Stomach (tissue), 8 donors: ENCODE measurements at regions not wholly inside any gene's neighbourhood (a gene's known extent, or its start where the extent isn't known, plus 50 kb on each side); places are given as distances from the start of the nearest gene placed in this dataset.

Source experiments
- DNase-seq, 2 donors: peaks; one replicate each; pipeline versions ENCODE4 v3.0.0 to v3.0.0-alpha.2; 2013 to 2019
- H3K27ac ChIP-seq, 5 donors: fragments of 200-600 bp in 4 of 5; sonication (generic) in 4 of 5; one replicate each; pipeline ENCODE4 v1.5.1; 2013 to 2019; ENCODE audit warnings: mild to moderate bottlenecking in 1 of 5, moderate library complexity in 1 of 5
- H3K27me3 ChIP-seq, 3 donors: fragments of 200-600 bp; sonication (generic); one replicate each; pipeline ENCODE4 v1.5.1; 2017 to 2019; ENCODE audit warnings: mixed run types in 1 of 3
- H3K36me3 ChIP-seq, 4 donors: fragments of 200-600 bp; sonication (generic); 1 replicate in 3 of 4; 2 replicates in 1 of 4; pipeline ENCODE4 v1.5.1; 2016 to 2019
- H3K4me1 ChIP-seq, 4 donors: fragments of 200-600 bp; sonication (generic); one replicate each; pipeline ENCODE4 v1.5.1; 2016 to 2019
- H3K4me3 ChIP-seq, 4 donors: fragments of 200-600 bp; sonication (generic) in 3 of 4; one replicate each; pipeline ENCODE4 v1.5.1; 2016 to 2019; ENCODE audit warnings: mild to moderate bottlenecking in 1 of 4
- H3K9me3 ChIP-seq, 4 donors: fragments of 200-600 bp; sonication (generic); one replicate each; pipeline ENCODE4 v1.5.1; 2016 to 2019
- EP300 ChIP-seq: sonication (generic); formaldehyde crosslinking; IDR thresholded peaks from one replicate; pipeline ENCODE4 v1.6.1; 2017; ENCODE audit warnings: antibody characterized with exemption
- POLR2A ChIP-seq, 4 donors: fragments of 450-650 bp; IDR thresholded peaks; one replicate each; pipeline ENCODE4 v1.6.1; 2016; ENCODE audit warnings: antibody characterized with exemption in 4 of 4, control low read depth in 2 of 4, mild to moderate bottlenecking in 1 of 4, moderate library complexity in 1 of 4
- POLR2AphosphoS5 ChIP-seq, 3 donors: sonication (generic); formaldehyde crosslinking; IDR thresholded peaks; one replicate each; pipeline ENCODE4 v1.6.1; 2016; ENCODE audit warnings: antibody characterized with exemption in 3 of 3
- WGBS, 5 donors: extraction: QIAGEN DNeasy Blood & Tissue Kit in 3 of 5; methylation state at CpG; one replicate each; pipeline versions ENCODE4 v1.1.5 to v1.1.7; 2013 to 2018; 5-methylcytosine and 5-hydroxymethylcytosine counted together
- intact Hi-C: fragments of 100-400 bp; cut with DNase I; formaldehyde crosslinking; loops from one replicate; pipeline ENCODE4 v1.15.1; 2023; ENCODE audit warnings: low total_unique reads
- TF ChIP-seq, protein P1 (sequence below), 7 experiments: fragments of 450-650 bp in 4 of 7; fragments of 200-600 bp in 3 of 7; sonication (generic) in 3 of 7; IDR thresholded peaks; one replicate each; pipeline ENCODE4 v1.5.1; 2016 to 2019; ENCODE audit warnings: antibody characterized with exemption in 7 of 7, control low read depth in 2 of 7, mild to moderate bottlenecking in 1 of 7
- donor health status: healthy with polysubstance abuse.
- donor health status: Bipolar disorder and iron deficiency.
- donor health status: healthy.

GRCh38 chr10:89080660-89081059 lies 90.1 kb downstream of the FAS start:
- 64 to 70% (median 67%) methylated on average over 3 of the region's 3 CpGs for WGBS, 5 donors
- H3K4me3 ChIP-seq: no peak overlapping the region
- no peaks in the 10 kb centered on the region for H3K36me3 ChIP-seq
- no peak for DNase-seq
- TF ChIP-seq, protein P1, sequence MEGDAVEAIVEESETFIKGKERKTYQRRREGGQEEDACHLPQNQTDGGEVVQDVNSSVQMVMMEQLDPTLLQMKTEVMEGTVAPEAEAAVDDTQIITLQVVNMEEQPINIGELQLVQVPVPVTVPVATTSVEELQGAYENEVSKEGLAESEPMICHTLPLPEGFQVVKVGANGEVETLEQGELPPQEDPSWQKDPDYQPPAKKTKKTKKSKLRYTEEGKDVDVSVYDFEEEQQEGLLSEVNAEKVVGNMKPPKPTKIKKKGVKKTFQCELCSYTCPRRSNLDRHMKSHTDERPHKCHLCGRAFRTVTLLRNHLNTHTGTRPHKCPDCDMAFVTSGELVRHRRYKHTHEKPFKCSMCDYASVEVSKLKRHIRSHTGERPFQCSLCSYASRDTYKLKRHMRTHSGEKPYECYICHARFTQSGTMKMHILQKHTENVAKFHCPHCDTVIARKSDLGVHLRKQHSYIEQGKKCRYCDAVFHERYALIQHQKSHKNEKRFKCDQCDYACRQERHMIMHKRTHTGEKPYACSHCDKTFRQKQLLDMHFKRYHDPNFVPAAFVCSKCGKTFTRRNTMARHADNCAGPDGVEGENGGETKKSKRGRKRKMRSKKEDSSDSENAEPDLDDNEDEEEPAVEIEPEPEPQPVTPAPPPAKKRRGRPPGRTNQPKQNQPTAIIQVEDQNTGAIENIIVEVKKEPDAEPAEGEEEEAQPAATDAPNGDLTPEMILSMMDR (IDR thresholded peaks at IDR 0.05): no peak
- TF ChIP-seq POLR2AphosphoS5 (IDR thresholded peaks at IDR 0.05) (no peak), EP300 (no peak), POLR2A (IDR thresholded peaks at IDR 0.05) (no peak)
- no peaks in the 10 kb centered on the region for H3K27me3 ChIP-seq
- no peaks in the 10 kb centered on the region for H3K4me1 ChIP-seq
- no peak overlapping the region for H3K27ac ChIP-seq
- intact Hi-C loops: no loop called here
- no peaks in the 10 kb centered on the region for H3K9me3 ChIP-seq

- no peak overlapping the region for H3K27ac ChIP-seq
- no peaks in the 10 kb centered on the region for H3K27me3 ChIP-seq
- WGBS, 5 donors: 77 to 97% (median 80%) methylated on average over 1 of the region's 1 CpG
- TF ChIP-seq POLR2A (IDR thresholded peaks at IDR 0.05): no peak
- no peak for TF ChIP-seq EP300
- TF ChIP-seq, protein P1 (IDR thresholded peaks at IDR 0.05): no peak
- no peak for TF ChIP-seq POLR2AphosphoS5 (IDR thresholded peaks at IDR 0.05)
- H3K9me3 ChIP-seq: no peaks in the 10 kb centered on the region
- no peak for DNase-seq
- intact Hi-C loops: no loop called here
- no peaks in the 10 kb centered on the region for H3K4me1 ChIP-seq
- no peak overlapping the region for H3K4me3 ChIP-seq
- no peaks in the 10 kb centered on the region for H3K36me3 ChIP-seq
Measured at GRCh38 chr10:89079961-89080360, 89.4 kb downstream of the FAS start.

GRCh38 chr10:89078724-89079672 lies 88.4 kb downstream of the FAS start:
- intact Hi-C loops: no loop called here
- Histone ChIP-seq H3K4me3 (no peak overlapping the region), H3K36me3 (no peaks in the 10 kb centered on the region), H3K27ac (no peak overlapping the region), H3K9me3 (no peaks in the 10 kb centered on the region), H3K4me1 (peaks cover 0 to 8% (median 0%) of the 10 kb centered on the region in 4 donors), H3K27me3 (no peaks in the 10 kb centered on the region)
- TF ChIP-seq POLR2A (IDR thresholded peaks at IDR 0.05) (no peak), EP300 (no peak), POLR2AphosphoS5 (IDR thresholded peaks at IDR 0.05) (no peak)
- TF ChIP-seq, protein P1 (IDR thresholded peaks at IDR 0.05): no peak
- DNase-seq: peak in 1 of 2 donors; percentile 28
- 75 to 83% (median 79%) methylated on average over 9 of the region's 9 CpGs for WGBS, 5 donors

- WGBS, 5 donors: 80 to 92% (median 89%) methylated on average over 2 of the region's 2 CpGs
- no peak for TF ChIP-seq EP300
- TF ChIP-seq, protein P1 (IDR thresholded peaks at IDR 0.05): no peak
- no peak for TF ChIP-seq POLR2AphosphoS5 (IDR thresholded peaks at IDR 0.05)
- no peak for TF ChIP-seq POLR2A (IDR thresholded peaks at IDR 0.05)
- no peak overlapping the region for H3K27ac ChIP-seq
- no peaks in the 10 kb centered on the region for H3K9me3 ChIP-seq
- intact Hi-C loops: no loop called here
- peaks cover 0 to 16% (median 2%) of the 10 kb centered on the region in 4 donors for H3K4me1 ChIP-seq
- DNase-seq: no peak
- no peaks in the 10 kb centered on the region for H3K36me3 ChIP-seq
- H3K4me3 ChIP-seq: no peak overlapping the region
- H3K27me3 ChIP-seq: no peaks in the 10 kb centered on the region
Measured at GRCh38 chr10:89076120-89076519, 85.5 kb downstream of the FAS start.
